ENCODE measurements at regions not wholly inside any gene's neighbourhood (a gene's known extent, or its start where the extent isn't known, plus 50 kb on each side); places are given as distances from the start of the nearest gene placed in this dataset.

DNA sequence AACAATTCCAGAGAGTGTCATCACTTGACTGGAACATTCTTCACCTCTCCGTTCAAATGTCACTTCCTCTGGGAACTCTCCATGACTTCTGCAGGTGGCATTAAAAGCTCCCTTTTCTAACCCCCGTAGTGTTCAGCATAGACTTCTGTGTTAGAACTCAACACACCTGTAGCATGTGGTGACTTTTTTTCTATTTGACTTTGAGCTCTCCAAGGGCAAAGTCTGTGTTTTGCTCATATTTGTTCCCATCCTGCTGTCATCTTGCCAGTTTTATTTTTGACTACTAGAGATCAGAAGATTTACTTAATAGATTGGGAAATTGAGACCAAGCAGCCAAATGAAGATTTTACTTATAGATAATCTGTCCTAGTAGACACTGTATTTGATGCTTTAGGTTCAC lies 367.1 kb downstream of the INSC start:
- TF ChIP-seq, protein P1, sequence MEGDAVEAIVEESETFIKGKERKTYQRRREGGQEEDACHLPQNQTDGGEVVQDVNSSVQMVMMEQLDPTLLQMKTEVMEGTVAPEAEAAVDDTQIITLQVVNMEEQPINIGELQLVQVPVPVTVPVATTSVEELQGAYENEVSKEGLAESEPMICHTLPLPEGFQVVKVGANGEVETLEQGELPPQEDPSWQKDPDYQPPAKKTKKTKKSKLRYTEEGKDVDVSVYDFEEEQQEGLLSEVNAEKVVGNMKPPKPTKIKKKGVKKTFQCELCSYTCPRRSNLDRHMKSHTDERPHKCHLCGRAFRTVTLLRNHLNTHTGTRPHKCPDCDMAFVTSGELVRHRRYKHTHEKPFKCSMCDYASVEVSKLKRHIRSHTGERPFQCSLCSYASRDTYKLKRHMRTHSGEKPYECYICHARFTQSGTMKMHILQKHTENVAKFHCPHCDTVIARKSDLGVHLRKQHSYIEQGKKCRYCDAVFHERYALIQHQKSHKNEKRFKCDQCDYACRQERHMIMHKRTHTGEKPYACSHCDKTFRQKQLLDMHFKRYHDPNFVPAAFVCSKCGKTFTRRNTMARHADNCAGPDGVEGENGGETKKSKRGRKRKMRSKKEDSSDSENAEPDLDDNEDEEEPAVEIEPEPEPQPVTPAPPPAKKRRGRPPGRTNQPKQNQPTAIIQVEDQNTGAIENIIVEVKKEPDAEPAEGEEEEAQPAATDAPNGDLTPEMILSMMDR (IDR thresholded peaks at IDR 0.05; ENCODE audit: poor library complexity), result no peak
- TF ChIP-seq EZH2phosphoT487 (IDR thresholded peaks at IDR 0.05; ENCODE audit: low read depth, severe bottlenecking, unreplicated experiment), result no peak
- TF ChIP-seq EZH2 (IDR thresholded peaks at IDR 0.05; ENCODE audit: borderline replicate concordance), result no peak
